GM12865 (cell line): ENCODE measurements at regions not wholly inside any gene's neighbourhood (a gene's known extent, or its start where the extent isn't known, plus 50 kb on each side); places are given as distances from the start of the nearest gene placed in this dataset.
"Not testable (repeated sequence)": the region's sequence is repeated elsewhere in the genome, so short reads cannot be mapped to it uniquely, and the experiment has no call there.

Experiments used
- DNase-seq: peaks from one replicate; pipeline ENCODE4 v3.0.0; 2010; ENCODE audit warnings: low read depth
- H3K4me3 ChIP-seq: 2 replicates; pipeline ENCODE4 v1.5.1; 2011; ENCODE audit warnings: mild to moderate bottlenecking, low read depth, low read length, control low read depth
- TF ChIP-seq, protein P1 (sequence below): IDR thresholded peaks from 2 replicates; pipeline ENCODE4 v1.5.1; 2011; ENCODE audit warnings: low read length, control low read depth, low read depth, inconsistent platforms; ENCODE audit not compliant: insufficient read depth; ENCODE audit errors: missing control alignments

DNA sequence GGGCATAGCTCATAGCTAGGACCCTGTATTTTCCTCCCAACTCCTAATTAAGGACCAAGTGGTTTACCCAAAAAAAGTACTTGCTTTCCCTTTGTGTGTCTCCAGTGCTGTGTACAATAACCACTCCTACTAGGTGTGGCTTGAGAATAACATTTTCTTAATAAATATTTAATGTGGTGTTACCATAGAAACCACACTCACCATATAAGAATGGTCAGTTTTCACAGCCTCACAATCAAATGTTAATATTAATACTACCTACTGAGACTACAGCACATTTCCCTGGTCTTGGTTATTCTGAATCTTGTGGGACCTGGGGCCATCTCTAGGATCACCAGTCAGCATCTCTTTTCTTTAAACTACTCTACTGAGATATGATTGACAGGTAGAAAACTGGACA, 83.5 kb upstream of the BCAR3 start:
- no peak overlapping the region for H3K4me3 ChIP-seq
- TF ChIP-seq, protein P1, sequence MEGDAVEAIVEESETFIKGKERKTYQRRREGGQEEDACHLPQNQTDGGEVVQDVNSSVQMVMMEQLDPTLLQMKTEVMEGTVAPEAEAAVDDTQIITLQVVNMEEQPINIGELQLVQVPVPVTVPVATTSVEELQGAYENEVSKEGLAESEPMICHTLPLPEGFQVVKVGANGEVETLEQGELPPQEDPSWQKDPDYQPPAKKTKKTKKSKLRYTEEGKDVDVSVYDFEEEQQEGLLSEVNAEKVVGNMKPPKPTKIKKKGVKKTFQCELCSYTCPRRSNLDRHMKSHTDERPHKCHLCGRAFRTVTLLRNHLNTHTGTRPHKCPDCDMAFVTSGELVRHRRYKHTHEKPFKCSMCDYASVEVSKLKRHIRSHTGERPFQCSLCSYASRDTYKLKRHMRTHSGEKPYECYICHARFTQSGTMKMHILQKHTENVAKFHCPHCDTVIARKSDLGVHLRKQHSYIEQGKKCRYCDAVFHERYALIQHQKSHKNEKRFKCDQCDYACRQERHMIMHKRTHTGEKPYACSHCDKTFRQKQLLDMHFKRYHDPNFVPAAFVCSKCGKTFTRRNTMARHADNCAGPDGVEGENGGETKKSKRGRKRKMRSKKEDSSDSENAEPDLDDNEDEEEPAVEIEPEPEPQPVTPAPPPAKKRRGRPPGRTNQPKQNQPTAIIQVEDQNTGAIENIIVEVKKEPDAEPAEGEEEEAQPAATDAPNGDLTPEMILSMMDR: no peak
- DNase-seq: no peak

DNA sequence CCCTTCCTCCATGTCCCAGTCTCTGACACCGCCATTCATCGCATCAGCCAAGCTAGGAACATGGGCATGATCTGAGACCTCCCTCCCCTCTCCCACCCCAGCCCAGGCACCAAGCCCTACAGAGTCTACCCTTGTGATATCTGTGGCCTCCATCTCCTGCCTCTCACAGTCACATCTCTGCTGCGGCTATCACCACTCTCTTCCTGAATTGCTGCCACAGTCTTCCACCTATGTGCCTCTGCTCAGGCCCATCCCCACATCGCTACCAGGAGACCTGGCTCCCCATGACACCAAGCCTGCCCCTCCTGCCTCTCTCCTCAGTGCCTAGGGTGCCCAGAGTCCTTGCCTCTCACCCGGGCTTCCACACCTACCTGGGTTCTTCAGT, 82.7 kb upstream of the BCAR3 start:
- no peak overlapping the region for H3K4me3 ChIP-seq
- no peak for DNase-seq
- TF ChIP-seq, protein P1: no peak

DNA sequence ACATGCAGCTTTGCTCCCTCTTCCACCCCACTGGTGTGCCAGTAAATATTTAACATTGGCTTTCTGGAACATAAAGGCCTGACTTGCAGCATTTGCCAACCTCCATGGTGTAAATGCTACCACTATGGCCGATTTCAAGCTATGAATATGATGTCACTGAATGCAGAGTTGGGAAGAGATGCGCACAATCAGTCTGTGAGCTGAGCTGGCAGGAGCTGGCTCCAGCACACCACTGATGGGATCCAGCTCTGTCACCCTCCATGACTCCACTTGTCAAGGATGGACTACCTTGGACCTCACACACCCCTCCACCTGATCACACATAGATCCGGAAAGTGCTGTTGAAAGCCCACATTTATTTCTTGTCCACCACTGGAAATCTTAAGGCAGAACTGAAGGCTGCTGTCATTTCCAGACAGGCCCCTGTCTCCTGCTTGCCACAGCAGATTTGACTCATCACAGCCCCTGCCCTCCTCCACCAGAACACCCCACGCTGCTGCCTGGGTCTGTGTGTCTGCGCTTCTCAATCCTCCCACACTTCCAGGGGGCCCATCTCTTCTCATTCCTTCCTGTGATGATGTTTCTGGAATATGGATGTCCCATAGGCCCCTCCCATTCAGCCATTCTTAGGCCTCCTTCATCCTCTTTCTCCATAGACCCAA, 82.2 kb upstream of the BCAR3 start:
- TF ChIP-seq, protein P1: no peak
- no peak overlapping the region for H3K4me3 ChIP-seq
- no peak for DNase-seq

DNA sequence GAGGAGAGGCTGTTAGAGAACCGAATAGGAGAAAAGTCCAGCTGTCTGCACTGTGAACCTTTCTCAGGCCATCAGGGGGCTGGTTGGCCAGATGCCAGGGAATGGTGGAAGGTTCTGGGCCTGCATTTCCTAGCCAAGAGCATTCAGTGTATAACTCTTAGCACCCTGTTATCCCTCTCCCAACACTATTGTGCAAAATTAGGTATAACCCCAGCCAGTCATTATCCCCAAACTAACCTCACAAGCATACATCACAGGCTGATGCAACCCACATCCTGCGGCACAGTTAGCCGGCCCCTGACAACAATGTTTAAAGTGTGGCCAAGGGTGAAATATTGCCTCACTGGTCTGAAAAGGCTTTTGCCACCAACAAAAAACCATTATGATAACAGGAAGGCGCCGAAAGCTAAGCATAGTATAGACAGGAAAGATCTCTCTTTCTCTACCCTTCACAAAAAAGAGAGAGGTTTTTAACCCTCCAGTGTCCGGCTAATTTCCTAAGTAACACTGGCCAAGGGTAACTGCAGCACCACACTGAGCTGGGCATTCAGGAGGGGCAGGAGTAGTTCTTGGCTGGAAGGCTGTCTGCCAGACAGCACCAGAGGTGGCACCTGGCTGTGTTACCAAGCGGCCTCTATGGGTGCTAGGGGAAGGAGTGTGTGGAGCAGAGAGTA, 77.3 kb upstream of the BCAR3 start:
- DNase-seq: no peak
- TF ChIP-seq, protein P1: no peak
- H3K4me3 ChIP-seq: no peak overlapping the region

DNA sequence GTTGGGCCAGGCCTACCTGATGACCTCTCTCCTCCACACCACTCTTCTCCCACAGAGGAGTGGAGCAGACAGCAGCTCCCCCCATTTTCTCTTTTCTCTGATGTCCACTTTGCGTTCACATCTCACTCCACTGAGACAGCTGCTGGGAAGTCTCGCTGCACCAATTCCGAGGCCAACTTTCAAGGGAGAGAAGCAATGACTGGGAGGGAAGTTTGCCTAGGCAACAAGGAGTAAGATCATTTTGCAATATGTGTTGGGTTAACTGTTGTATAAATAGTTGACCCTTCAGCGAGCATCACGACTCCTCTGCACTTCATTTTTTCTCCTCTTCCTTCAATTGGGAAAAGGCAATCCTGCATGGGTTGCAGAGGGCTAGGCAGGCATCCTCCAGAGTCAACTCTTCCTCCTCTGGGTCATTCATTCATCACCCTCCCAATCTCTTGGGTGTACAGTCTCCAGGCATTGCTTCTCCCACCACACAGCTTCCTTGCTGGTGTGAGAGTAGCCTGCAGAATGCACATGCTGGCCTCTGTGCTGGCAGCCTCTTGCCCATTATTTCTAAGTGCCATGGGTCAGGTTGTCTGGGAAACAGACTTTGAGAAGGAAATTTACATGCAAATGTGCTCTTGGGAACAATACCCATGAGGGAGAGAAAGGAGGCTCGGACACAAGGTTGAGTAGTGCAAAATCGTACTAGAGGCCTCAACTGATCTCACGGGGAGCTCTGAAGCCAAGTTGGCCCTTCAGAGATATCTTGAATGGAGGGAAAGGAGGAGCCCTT, 75.8 kb upstream of the BCAR3 start:
- no peak for DNase-seq
- TF ChIP-seq, protein P1: no peak
- H3K4me3 ChIP-seq: no peak overlapping the region

DNA sequence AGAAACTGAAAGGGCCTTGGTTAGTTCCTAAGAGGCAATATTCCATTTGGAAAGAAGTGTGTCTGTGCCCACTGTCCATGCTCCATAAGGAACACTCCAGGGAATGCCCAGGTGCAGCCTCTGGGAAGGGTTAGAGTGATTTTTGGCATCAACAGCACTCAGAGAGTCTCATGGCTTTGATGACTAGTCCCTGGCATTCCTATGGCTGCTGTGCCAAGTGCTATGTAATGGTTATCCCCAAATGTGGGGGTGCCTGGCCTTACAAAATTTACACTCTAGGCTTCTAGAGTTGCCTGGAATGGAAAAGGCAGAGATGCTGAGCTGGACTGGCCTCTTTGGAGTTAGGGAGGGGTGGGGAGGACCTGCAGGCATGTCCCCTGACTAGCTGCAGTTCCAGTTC, 75.0 kb upstream of the BCAR3 start:
- H3K4me3 ChIP-seq: no peak overlapping the region
- TF ChIP-seq, protein P1: no peak
- no peak for DNase-seq

DNA sequence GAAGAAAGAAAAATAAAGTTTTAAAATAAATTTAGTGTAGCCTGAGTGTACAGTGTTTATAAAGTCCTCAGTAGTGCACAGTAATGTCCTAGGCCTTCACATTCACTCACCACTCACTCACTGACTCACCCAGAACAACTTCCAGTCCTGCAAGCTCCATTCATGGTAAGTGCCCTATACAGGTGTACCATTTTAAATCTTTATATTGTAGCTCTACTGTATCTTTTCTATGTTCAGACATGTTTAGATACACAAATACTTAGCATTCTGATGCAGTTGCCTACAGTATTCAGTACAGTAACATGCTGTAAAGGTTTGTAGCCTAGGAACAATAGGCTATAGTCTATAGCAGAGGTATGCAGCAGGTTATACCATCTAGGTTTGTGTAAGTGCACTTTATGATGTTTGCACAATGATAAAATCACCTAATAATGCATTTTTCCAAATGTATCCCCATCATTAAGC, 73.6 kb upstream of the BCAR3 start:
- DNase-seq, H3K4me3 ChIP-seq: not testable (repeated sequence)
